Neural progenitor cell (in vitro differentiated cells): ENCODE measurements at regions not wholly inside any gene's neighbourhood (a gene's known extent, or its start where the extent isn't known, plus 50 kb on each side); places are given as distances from the start of the nearest gene placed in this dataset.

ENCODE experiments used
- DNase-seq: peaks from one replicate; pipeline ENCODE4 v3.0.0-alpha.2; 2016; ENCODE audit warnings: low spot score
- H2AFZ ChIP-seq: fragments of 200-600 bp; sonication (generic); replicated peaks from 2 replicates; pipeline ENCODE4 v1.6.1; 2016; ENCODE audit warnings: antibody characterized with exemption
- H3F3A ChIP-seq: fragments of 200-600 bp; sonication (generic); 2 replicates; pipeline ENCODE4 v1.6.1; 2016; ENCODE audit warnings: antibody characterized with exemption, low read depth
- H3K27ac ChIP-seq: fragments of 200-600 bp; sonication (generic); 2 replicates; pipeline ENCODE4 v1.5.1; 2016; ENCODE audit warnings: mild to moderate bottlenecking
- H3K27me3 ChIP-seq: fragments of 200-600 bp; sonication (generic); 2 replicates; pipeline ENCODE4 v1.6.1; 2016; ENCODE audit warnings: mild to moderate bottlenecking, moderate library complexity
- H3K36me3 ChIP-seq: fragments of 200-600 bp; sonication (generic); 2 replicates; pipeline ENCODE4 v1.5.1; 2016
- H3K4me1 ChIP-seq: fragments of 200-600 bp; sonication (generic); 2 replicates; pipeline ENCODE4 v1.6.1; 2016; ENCODE audit warnings: mixed run types
- H3K4me2 ChIP-seq: fragments of 200-600 bp; sonication (generic); 2 replicates; pipeline ENCODE4 v1.6.1; 2016
- H3K4me3 ChIP-seq: fragments of 200-600 bp; sonication (generic); 2 replicates; pipeline ENCODE4 v1.5.1; 2016
- H3K79me2 ChIP-seq: fragments of 200-600 bp; sonication (generic); 2 replicates; pipeline ENCODE4 v1.6.1; 2016; ENCODE audit warnings: low read depth
- H3K9ac ChIP-seq: fragments of 200-600 bp; sonication (generic); 2 replicates; pipeline ENCODE4 v1.6.1; 2016
- H3K9me3 ChIP-seq: fragments of 200-600 bp; sonication (generic); 2 replicates; pipeline ENCODE4 v1.5.1; 2016; ENCODE audit warnings: low read depth
- H4K20me1 ChIP-seq: fragments of 200-600 bp; sonication (generic); 2 replicates; pipeline ENCODE4 v1.6.1; 2016; ENCODE audit warnings: low read depth
- H3K27ac Mint-ChIP-seq: 3 replicates; pipeline ENCODE4 v1.8.0; 2021; ENCODE audit warnings: mixed read lengths
- H3K27me3 Mint-ChIP-seq: 2 replicates; pipeline ENCODE4 v1.8.0; 2022; ENCODE audit warnings: low read depth, mild to moderate bottlenecking, inconsistent platforms, moderate library complexity, mixed read lengths; ENCODE audit not compliant: insufficient read depth
- H3K36me3 Mint-ChIP-seq: 3 replicates; pipeline ENCODE4 v1.8.0; 2021; ENCODE audit warnings: mixed read lengths
- H3K4me1 Mint-ChIP-seq: 3 replicates; pipeline ENCODE4 v1.8.0; 2021; ENCODE audit warnings: mixed read lengths
- H3K4me3 Mint-ChIP-seq: 3 replicates; pipeline ENCODE4 v1.8.0; 2021; ENCODE audit warnings: mild to moderate bottlenecking, moderate library complexity, mixed read lengths
- H3K9me3 Mint-ChIP-seq: 3 replicates; pipeline ENCODE4 v1.8.0; 2020; ENCODE audit warnings: mixed read lengths
- CTCF ChIP-seq: fragments of 200-600 bp; sonication (generic); IDR thresholded peaks from 2 replicates; pipeline ENCODE4 v1.5.1; 2017; ENCODE audit warnings: antibody characterized with exemption, mild to moderate bottlenecking
- EZH2 ChIP-seq: fragments of 200-600 bp; sonication (generic); IDR thresholded peaks from 2 replicates; pipeline ENCODE4 v1.6.1; 2017; ENCODE audit warnings: antibody characterized with exemption, mild to moderate bottlenecking, moderate library complexity
- EZH2phosphoT487 ChIP-seq: fragments of 200-600 bp; sonication (generic); IDR thresholded peaks from 2 replicates; pipeline ENCODE4 v1.6.1; 2017; ENCODE audit warnings: antibody characterized with exemption

- no peak overlapping the region for H3K27ac Mint-ChIP-seq
- H3K27me3 Mint-ChIP-seq: no peaks in the 10 kb centered on the region
- H3K36me3 Mint-ChIP-seq: no peaks in the 10 kb centered on the region
- no peak overlapping the region for H2AFZ ChIP-seq
- H3K9ac ChIP-seq: no peak overlapping the region
- no peak overlapping the region for H3K27ac ChIP-seq
- no peaks in the 10 kb centered on the region for H4K20me1 ChIP-seq
- no peak overlapping the region for H3K4me3 Mint-ChIP-seq
- H3K27me3 ChIP-seq: no peaks in the 10 kb centered on the region
- H3K4me1 Mint-ChIP-seq: no peaks in the 10 kb centered on the region
- TF ChIP-seq EZH2phosphoT487 (no peak), CTCF (no peak), EZH2 (no peak)
- DNase-seq: no peak
- H3K9me3 ChIP-seq: no peaks in the 10 kb centered on the region
- H3K4me1 ChIP-seq: no peaks in the 10 kb centered on the region
- H3K4me2 ChIP-seq: no peak overlapping the region
- no peaks in the 10 kb centered on the region for H3K36me3 ChIP-seq
- H3K4me3 ChIP-seq: no peak overlapping the region
- H3F3A ChIP-seq: no peaks in the 10 kb centered on the region
- peaks cover 2% of the 10 kb centered on the region for H3K9me3 Mint-ChIP-seq
- no peaks in the 10 kb centered on the region for H3K79me2 ChIP-seq
Observed at GRCh38 chr18:65422544-65423136, 328.2 kb upstream of the CDH7 start.

GRCh38 chr18:65415098-65415497 is 335.7 kb upstream of the CDH7 start:
- Histone ChIP-seq H3K4me2 (no peak overlapping the region), H3K36me3 (no peaks in the 10 kb centered on the region), H3K79me2 (no peaks in the 10 kb centered on the region), H2AFZ (peak overlapping the region; percentile 28), H3K27me3 (no peaks in the 10 kb centered on the region), H3K4me3 (no peak overlapping the region), H3K9me3 (no peaks in the 10 kb centered on the region), H3K4me1 (no peaks in the 10 kb centered on the region), H3F3A (no peaks in the 10 kb centered on the region), H4K20me1 (no peaks in the 10 kb centered on the region), H3K9ac (no peak overlapping the region), H3K27ac (no peak overlapping the region)
- H3K9me3 Mint-ChIP-seq: peaks cover 4% of the 10 kb centered on the region
- no peaks in the 10 kb centered on the region for H3K4me1 Mint-ChIP-seq
- peak; percentile 4 for DNase-seq
- no peak overlapping the region for H3K4me3 Mint-ChIP-seq
- TF ChIP-seq EZH2phosphoT487 (no peak), CTCF (no peak), EZH2 (no peak)
- no peaks in the 10 kb centered on the region for H3K36me3 Mint-ChIP-seq
- H3K27me3 Mint-ChIP-seq: no peaks in the 10 kb centered on the region
- no peak overlapping the region for H3K27ac Mint-ChIP-seq

GRCh38 chr18:65414501-65414900 is 336.3 kb upstream of the CDH7 start:
- no peak overlapping the region for H3K4me2 ChIP-seq
- no peaks in the 10 kb centered on the region for H3K36me3 Mint-ChIP-seq
- no peak overlapping the region for H3K4me3 Mint-ChIP-seq
- no peaks in the 10 kb centered on the region for H3K27me3 Mint-ChIP-seq
- no peak overlapping the region for H2AFZ ChIP-seq
- no peaks in the 10 kb centered on the region for H3K4me1 Mint-ChIP-seq
- H4K20me1 ChIP-seq: no peaks in the 10 kb centered on the region
- DNase-seq: no peak
- H3K9ac ChIP-seq: no peak overlapping the region
- no peaks in the 10 kb centered on the region for H3K79me2 ChIP-seq
- H3K27ac Mint-ChIP-seq: no peak overlapping the region
- H3K4me1 ChIP-seq: no peaks in the 10 kb centered on the region
- no peaks in the 10 kb centered on the region for H3F3A ChIP-seq
- no peak overlapping the region for H3K27ac ChIP-seq
- H3K27me3 ChIP-seq: no peaks in the 10 kb centered on the region
- no peaks in the 10 kb centered on the region for H3K36me3 ChIP-seq
- H3K9me3 ChIP-seq: no peaks in the 10 kb centered on the region
- TF ChIP-seq CTCF (no peak), EZH2phosphoT487 (no peak), EZH2 (no peak)
- peaks cover 4% of the 10 kb centered on the region for H3K9me3 Mint-ChIP-seq
- H3K4me3 ChIP-seq: no peak overlapping the region
